ENCODE measurements at regions not wholly inside any gene's neighbourhood (a gene's known extent, or its start where the extent isn't known, plus 50 kb on each side); places are given as distances from the start of the nearest gene placed in this dataset.

DNA sequence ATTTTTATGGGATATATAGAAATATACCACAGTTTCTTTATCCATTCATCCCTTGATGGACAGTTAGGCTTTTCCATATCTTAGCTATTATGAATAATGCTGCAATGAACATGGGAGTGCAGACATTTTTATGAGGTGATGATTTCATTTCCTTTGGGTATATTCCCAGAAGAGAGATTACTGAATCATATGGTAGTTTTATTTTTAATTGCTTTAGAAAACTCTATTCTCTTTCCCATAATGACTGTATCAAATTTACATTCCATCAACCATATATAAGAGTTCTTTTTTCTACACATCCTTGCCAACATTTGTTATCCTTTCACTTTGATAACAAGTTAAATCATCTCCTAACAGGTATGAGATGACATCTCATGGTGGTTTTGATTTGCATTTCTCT is 821.6 kb downstream of the TLE1 start:
- TF ChIP-seq, protein P1, sequence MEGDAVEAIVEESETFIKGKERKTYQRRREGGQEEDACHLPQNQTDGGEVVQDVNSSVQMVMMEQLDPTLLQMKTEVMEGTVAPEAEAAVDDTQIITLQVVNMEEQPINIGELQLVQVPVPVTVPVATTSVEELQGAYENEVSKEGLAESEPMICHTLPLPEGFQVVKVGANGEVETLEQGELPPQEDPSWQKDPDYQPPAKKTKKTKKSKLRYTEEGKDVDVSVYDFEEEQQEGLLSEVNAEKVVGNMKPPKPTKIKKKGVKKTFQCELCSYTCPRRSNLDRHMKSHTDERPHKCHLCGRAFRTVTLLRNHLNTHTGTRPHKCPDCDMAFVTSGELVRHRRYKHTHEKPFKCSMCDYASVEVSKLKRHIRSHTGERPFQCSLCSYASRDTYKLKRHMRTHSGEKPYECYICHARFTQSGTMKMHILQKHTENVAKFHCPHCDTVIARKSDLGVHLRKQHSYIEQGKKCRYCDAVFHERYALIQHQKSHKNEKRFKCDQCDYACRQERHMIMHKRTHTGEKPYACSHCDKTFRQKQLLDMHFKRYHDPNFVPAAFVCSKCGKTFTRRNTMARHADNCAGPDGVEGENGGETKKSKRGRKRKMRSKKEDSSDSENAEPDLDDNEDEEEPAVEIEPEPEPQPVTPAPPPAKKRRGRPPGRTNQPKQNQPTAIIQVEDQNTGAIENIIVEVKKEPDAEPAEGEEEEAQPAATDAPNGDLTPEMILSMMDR (conservative IDR thresholded peaks at IDR 0.05 in 1 of 2, IDR thresholded peaks at IDR 0.05 in 1 of 2; ENCODE audit: extremely low read depth in 1 of 2, insufficient read depth in 1 of 2, low read depth in 1 of 2, low read length in 2 of 2), result no peak
- TF ChIP-seq EZH2 (IDR thresholded peaks at IDR 0.05; ENCODE audit: borderline replicate concordance, low read length), result no peak

Data from mammary epithelial cell (primary cell).